DOHH2 (cell line): ENCODE measurements at regions not wholly inside any gene's neighbourhood (a gene's known extent, or its start where the extent isn't known, plus 50 kb on each side); places are given as distances from the start of the nearest gene placed in this dataset.
"Not testable (repeated sequence)": the region's sequence is repeated elsewhere in the genome, so short reads cannot be mapped to it uniquely, and the experiment has no call there.

Experiments
- H3F3A ChIP-seq: fragments of 200-600 bp; sonication (generic), shearing (Covaris generic); 2 replicates; pipeline ENCODE4 v1.6.0; 2016; ENCODE audit warnings: antibody characterized with exemption, mild to moderate bottlenecking; ENCODE audit not compliant: control insufficient read depth, insufficient read depth
- H3K27ac ChIP-seq: fragments of 200-600 bp; sonication (generic); 2 replicates; pipeline ENCODE4 v1.5.1; 2014; ENCODE audit warnings: low read depth, mild to moderate bottlenecking, low read length, moderate library complexity
- H3K27me3 ChIP-seq: fragments of 200-600 bp; sonication (generic); 2 replicates; pipeline ENCODE4 v1.6.1; 2014; ENCODE audit warnings: mild to moderate bottlenecking, low read length, mixed read lengths; ENCODE audit not compliant: control insufficient read depth
- H3K36me3 ChIP-seq: fragments of 200-600 bp; sonication (generic); 2 replicates; pipeline ENCODE4 v1.6.1; 2014; ENCODE audit warnings: mild to moderate bottlenecking, low read length, moderate library complexity, mixed read lengths; ENCODE audit not compliant: control insufficient read depth
- H3K4me1 ChIP-seq: fragments of 200-600 bp; sonication (generic); 2 replicates; pipeline ENCODE4 v1.6.1; 2014; ENCODE audit warnings: mild to moderate bottlenecking, low read length, mixed read lengths; ENCODE audit not compliant: control insufficient read depth
- H3K4me2 ChIP-seq: fragments of 200-600 bp; sonication (generic); 2 replicates; pipeline ENCODE4 v1.6.0; 2014; ENCODE audit warnings: mild to moderate bottlenecking, low read length, moderate library complexity
- H3K4me3 ChIP-seq: fragments of 200-600 bp; sonication (generic); 2 replicates; pipeline ENCODE4 v1.5.1; 2014; ENCODE audit warnings: mild to moderate bottlenecking, low read length, mixed read lengths
- H3K79me2 ChIP-seq: fragments of 200-600 bp; sonication (generic); 2 replicates; pipeline ENCODE4 v1.6.1; 2014; ENCODE audit warnings: mild to moderate bottlenecking, low read length, mixed read lengths; ENCODE audit not compliant: control insufficient read depth
- H3K9me2 ChIP-seq: fragments of 200-600 bp; sonication (generic); replicated peaks from 2 replicates; pipeline ENCODE4 v1.6.1; 2014; ENCODE audit warnings: mild to moderate bottlenecking, low read length, mixed read lengths; ENCODE audit not compliant: control insufficient read depth
- H3K9me3 ChIP-seq: fragments of 200-600 bp; sonication (generic); 2 replicates; pipeline ENCODE4 v1.6.1; 2014; ENCODE audit warnings: antibody characterized with exemption, low read length, mixed read lengths; ENCODE audit not compliant: control insufficient read depth, insufficient read depth
- H4K20me1 ChIP-seq: fragments of 200-600 bp; sonication (generic); 2 replicates; pipeline ENCODE4 v1.6.0; 2014; ENCODE audit warnings: low read depth, mild to moderate bottlenecking, antibody characterized with exemption, low read length, moderate library complexity; ENCODE audit not compliant: control insufficient read depth, insufficient read depth
- CTCF ChIP-seq: fragments of 200-600 bp; sonication (generic); IDR thresholded peaks from one replicate; pipeline ENCODE4 v1.5.1; 2014; ENCODE audit warnings: antibody characterized with exemption, mild to moderate bottlenecking, low read depth, low read length; ENCODE audit not compliant: poor library complexity, severe bottlenecking
- EZH2phosphoT487 ChIP-seq: fragments of 200-600 bp; sonication (generic); IDR thresholded peaks from 2 replicates; pipeline ENCODE4 v1.6.1; 2017; ENCODE audit warnings: borderline replicate concordance, mild to moderate bottlenecking, antibody characterized with exemption, low read length, moderate library complexity, mixed read lengths

DNA sequence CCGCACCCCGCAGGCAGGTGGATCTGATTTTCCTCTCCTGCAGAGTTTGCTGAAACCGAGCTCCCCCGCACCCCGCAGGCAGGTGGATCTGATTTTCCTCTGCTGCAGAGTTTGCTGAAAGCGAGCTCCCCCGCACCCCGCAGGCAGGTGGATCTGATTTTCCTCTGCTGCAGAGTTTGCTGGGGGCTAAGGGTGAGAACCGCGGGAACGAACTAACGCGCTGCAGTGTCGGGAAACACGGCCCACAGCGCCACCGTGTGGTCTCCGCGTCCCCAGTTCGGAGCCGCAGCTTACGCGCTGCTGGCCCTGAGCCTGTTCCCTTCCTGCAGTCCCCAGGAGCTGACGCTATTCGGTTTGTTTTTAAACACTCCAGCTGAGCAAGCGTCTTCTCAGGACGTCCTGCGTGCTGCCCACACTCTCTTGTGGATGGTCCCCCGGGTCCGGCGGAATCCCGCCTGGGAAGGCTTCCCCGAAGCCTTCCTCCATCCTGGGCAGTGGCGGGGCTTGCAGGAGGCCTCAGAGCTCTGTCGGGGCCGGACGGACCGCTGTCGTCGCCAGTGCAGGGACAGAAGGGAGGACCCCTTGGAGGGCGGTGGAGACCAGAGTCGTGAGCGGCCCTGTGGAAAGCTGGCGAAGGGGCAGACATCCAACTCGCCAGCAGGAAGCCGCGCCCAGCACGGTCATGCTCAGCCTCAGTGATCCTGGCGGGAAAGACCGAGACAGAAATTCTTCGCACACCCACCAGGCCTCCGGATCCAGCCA, 121.2 kb upstream of the LPCAT1 start:
- peak overlapping the region; percentile 56 for H3K4me3 ChIP-seq
- peaks cover 48% of the 10 kb centered on the region for H3K4me1 ChIP-seq
- H4K20me1 ChIP-seq: no peaks in the 10 kb centered on the region
- H3K27me3 ChIP-seq: peaks cover 12% of the 10 kb centered on the region
- no peaks in the 10 kb centered on the region for H3K9me2 ChIP-seq
- no peaks in the 10 kb centered on the region for H3K9me3 ChIP-seq
- TF ChIP-seq CTCF (peak; percentile 79), EZH2phosphoT487 (0 out of 2 replicates have a peak, but pooled peaks have one; percentile 43)
- peaks cover 8% of the 10 kb centered on the region; the same call in 1 of the 2 replicates for H3F3A ChIP-seq
- H3K36me3 ChIP-seq: no peaks in the 10 kb centered on the region
- peak overlapping the region; percentile 61 for H3K4me2 ChIP-seq
- no peak overlapping the region for H3K27ac ChIP-seq
- no peaks in the 10 kb centered on the region for H3K79me2 ChIP-seq

DNA sequence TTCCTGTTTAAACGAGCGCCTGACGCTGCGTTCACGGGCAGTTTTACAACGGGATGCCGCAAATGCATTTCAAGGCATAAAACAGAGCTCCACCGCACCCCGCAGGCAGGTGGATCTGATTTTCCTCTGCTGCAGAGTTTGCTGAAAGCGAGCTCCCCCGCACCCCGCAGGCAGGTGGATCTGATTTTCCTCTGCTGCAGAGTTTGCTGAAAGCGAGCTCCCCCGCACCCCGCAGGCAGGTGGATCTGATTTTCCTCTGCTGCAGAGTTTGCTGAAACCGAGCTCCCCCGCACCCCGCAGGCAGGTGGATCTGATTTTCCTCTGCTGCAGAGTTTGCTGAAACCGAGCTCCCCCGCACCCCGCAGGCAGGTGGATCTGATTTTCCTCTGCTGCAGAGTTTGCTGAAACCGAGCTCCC, 120.6 kb upstream of the LPCAT1 start:
- H3K4me3 ChIP-seq: peak overlapping the region; percentile 61
- H3K4me2 ChIP-seq: peak overlapping the region; percentile 61
- not testable (repeated sequence) for H3K9me3 ChIP-seq

GRCh38 chr5:1643651-1644392, 120.1 kb upstream of the LPCAT1 start:
- TF ChIP-seq EZH2phosphoT487: no peak
- no peak for TF ChIP-seq CTCF
- Histone ChIP-seq H3K9me2 (no peaks in the 10 kb centered on the region), H3K4me3 (peak overlapping the region; percentile 61), H3K4me1 (peaks cover 36% of the 10 kb centered on the region), H3K36me3 (no peaks in the 10 kb centered on the region), H3K27ac (no peak overlapping the region), H3K79me2 (no peaks in the 10 kb centered on the region), H3K4me2 (peak overlapping the region; percentile 50), H4K20me1 (no peaks in the 10 kb centered on the region), H3K9me3 (no peaks in the 10 kb centered on the region), H3K27me3 (peaks cover 12% of the 10 kb centered on the region), H3F3A (peaks cover 3% of the 10 kb centered on the region; the same call in 1 of the 2 replicates)

More for the DNA sequence above, 120.6 kb upstream of the LPCAT1 start:
- not testable (repeated sequence) for H3K79me2 ChIP-seq, H4K20me1 ChIP-seq, H3K36me3 ChIP-seq, H3K27ac ChIP-seq, H3F3A ChIP-seq, H3K9me2 ChIP-seq
- peaks cover 12% of the 10 kb centered on the region for H3K27me3 ChIP-seq
- H3K4me1 ChIP-seq: peaks cover 42% of the 10 kb centered on the region

DNA sequence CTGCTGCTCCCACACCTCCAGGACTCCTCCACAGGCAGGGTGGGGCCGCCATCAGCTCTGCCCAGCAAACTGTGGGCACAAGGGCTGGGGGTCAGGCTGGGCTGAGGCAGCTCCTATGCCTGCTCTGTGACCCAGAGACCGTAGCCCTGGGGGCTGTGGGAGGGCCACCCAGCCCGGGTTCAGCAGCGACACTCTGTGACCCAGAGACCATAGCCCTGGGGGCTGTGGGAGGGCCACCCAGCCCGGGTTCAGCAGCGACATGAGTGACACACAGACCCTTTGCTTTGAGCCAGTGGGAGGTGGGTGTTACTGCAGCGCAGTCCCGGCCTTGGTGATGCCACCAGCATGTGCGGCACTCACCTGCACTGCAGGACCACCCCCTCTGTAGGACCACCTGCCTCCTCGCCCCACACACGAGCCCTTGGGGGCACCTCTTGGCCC, 118.9 kb upstream of the LPCAT1 start:
- H3K4me2 ChIP-seq: no peak overlapping the region
- H3K79me2 ChIP-seq: no peaks in the 10 kb centered on the region
- H3K27me3 ChIP-seq: peaks cover 12% of the 10 kb centered on the region
- H3K4me3 ChIP-seq: no peak overlapping the region
- no peak for TF ChIP-seq EZH2phosphoT487
- no peak for TF ChIP-seq CTCF
- H3K9me3 ChIP-seq: no peaks in the 10 kb centered on the region
- H3K36me3 ChIP-seq: no peaks in the 10 kb centered on the region
- no peaks in the 10 kb centered on the region for H3F3A ChIP-seq
- no peak overlapping the region for H3K27ac ChIP-seq
- H4K20me1 ChIP-seq: no peaks in the 10 kb centered on the region
- no peaks in the 10 kb centered on the region for H3K9me2 ChIP-seq
- H3K4me1 ChIP-seq: peaks cover 27% of the 10 kb centered on the region
